ENCODE measurements at regions not wholly inside any gene's neighbourhood (a gene's known extent, or its start where the extent isn't known, plus 50 kb on each side); places are given as distances from the start of the nearest gene placed in this dataset.
A peak's percentile ranks its signal among the peaks of the same experiment; 100 is the strongest.

DNA sequence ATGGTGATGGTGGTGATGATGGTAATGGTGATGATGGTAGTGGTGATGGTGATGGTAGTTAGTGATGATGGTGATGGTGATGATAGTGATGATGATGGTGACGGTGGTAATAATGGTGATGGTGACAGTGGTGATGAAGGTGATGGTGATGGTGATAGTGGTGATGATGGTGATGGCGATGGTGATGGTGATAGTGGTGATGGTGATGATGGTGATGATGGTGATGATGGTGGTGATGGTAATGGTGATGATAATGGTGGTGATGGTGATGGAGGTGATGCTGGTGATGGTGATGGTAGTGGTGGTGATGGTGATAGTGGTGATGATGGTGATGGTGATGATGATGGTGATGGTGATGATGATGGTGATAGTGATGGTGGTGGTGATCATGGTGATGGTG is 148.7 kb upstream of the TNRC6C start:
- no peak for DNase-seq

DNA sequence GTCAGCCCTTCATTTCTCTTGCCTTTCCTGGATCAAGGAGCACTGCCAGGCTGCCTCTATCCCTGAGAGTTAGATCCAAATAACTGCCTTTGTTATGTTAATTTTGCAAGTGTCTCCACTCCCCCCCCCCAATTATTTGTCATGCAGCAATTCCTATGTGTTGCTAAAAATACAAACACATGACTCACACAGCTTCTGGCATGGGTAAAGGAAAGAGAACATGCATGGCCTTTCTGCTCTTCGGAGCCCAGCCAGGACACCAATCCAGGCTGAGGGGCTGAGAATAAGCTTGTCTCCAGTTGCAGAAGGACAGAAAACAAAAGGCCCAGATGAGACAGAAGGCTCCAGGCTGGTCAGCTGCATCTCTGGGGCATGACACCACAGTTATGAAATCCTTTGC is 148.0 kb upstream of the TNRC6C start:
- DNase-seq: no peak

DNA sequence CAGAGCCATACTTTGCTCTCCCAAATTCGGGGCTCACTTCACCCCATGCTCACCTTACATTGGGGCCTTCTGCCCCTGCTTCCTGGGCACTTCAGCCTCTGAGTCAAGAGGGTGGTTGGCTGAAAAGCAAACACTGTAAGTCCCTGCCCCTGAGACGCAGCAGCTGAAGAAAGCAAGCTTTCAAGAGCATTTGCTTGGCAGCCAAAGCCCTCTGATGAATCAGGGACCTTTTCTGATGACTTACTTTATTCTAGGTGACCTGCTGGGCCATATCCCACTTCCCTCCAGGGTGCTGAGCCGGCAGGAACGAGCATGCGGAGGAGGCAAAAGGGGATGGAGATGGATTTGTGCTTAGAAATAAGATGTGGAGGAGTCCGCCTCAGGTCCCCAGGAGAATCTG is 147.0 kb upstream of the TNRC6C start:
- no peak for DNase-seq

GRCh38 chr17:77814091-77814772 is 144.3 kb upstream of the TNRC6C start:
- no peak for DNase-seq

DNA sequence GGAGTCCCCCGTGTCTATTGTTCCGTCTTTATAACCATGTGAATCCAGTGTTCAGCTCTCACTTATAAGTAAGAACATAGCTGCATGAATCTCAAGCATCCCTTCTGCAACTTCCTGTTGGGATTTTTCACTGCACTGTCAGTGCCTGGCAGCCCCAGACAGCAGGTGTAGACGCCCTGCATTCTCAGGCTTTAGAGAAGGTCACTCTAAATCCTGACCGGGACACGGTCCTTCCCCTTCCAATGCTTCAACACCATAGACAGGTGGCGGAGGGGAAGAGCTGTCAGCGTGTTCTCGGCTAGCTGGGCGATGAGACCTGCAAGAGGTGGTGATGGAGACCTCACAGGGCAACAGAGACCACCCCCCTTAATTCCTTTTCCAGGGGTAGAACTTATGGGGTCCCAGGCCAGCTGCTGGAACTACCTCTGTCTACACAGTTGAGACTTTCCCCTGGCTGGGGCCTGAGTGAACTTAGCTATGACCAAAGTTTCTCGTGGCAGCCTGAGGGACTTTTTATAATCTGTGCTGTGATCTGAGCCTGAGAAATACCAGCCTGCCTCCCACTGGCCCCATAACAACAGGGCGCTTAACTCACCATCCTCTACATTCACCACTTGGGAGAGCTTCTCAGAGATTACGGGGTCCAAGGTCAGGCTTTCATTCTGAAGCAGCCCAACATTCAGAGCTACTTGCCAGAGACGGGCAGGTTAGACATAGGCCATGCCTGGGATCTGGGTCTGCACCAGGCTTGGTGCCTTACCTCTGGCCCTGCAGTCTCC is 143.2 kb upstream of the TNRC6C start:
- no peak for DNase-seq

DNA sequence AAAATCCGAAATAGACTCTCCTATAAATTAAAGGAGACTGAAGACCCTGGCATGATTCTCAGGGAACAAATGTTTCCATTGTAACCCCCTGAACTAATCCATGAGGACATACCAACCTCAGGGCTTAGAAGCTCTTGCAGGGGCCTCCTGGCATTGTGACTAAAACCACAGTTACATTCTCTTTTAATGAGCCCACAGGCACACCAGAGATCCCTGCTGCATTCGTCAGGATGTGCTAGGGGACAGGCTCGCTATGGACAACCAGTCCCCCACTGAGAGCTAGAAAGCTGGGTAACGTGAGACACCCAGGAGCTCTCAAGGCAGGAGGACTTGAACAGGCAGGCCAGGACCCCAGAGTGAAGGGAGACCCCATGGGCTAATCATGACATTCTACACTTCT is 140.6 kb upstream of the TNRC6C start:
- DNase-seq: no peak

DNA sequence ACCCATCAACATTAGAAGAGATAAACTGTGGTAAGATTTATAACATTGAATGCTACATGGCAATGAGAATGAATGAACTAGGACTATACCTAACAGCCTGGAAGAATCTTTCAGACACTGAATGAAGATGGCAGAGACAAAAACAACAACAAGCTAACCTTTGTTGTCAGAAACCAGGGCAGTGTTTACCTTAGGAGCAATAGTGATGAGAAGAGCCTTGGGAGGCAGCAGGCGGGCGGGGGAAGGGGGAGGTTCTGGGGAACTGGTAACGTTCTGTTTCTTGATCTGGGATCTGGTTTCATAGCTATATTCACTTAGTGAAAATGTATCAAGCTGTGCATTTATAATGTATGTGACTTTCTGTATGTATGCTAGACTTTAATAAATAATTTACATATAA is 139.0 kb upstream of the TNRC6C start:
- no peak for DNase-seq

- no peak for DNase-seq
These were observed 137.4 kb upstream of the TNRC6C start for GRCh38 chr17:77821114-77821513.

DNA sequence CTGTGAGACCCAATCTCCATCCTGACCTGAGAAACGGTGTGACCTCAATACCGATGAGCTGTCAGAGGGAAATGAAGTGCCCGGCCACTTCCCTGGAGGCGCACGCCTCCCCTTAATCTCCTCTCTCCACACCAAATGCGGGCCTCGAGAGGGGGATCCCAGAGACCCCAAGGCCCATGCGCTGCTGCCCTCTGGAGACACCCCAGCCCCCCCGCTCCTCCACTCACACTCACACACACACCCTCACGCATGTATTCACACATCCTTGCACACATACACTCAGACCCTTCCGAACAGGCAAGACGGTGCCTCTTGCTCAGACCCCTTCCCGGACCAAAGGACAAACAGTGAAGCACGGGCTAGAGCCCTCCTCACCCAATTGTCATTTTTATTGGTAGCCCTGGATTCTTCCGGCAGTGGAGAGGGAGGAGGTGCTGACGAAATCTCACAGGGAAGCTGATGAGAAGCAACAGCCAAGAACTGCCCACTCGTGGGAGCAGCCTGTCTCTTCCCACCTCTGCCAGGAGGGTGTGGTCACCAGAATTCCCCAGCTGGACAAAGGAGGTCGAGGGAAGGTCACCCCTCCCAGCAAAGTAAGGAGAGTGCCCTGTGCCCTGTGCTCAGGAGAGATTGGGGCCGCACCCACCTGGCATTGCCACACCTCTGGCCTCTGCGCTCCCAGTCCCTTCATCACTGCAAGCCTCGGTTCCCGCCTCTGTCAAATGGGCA is 136.0 kb upstream of the TNRC6C start:
- DNase-seq: no peak

DNA sequence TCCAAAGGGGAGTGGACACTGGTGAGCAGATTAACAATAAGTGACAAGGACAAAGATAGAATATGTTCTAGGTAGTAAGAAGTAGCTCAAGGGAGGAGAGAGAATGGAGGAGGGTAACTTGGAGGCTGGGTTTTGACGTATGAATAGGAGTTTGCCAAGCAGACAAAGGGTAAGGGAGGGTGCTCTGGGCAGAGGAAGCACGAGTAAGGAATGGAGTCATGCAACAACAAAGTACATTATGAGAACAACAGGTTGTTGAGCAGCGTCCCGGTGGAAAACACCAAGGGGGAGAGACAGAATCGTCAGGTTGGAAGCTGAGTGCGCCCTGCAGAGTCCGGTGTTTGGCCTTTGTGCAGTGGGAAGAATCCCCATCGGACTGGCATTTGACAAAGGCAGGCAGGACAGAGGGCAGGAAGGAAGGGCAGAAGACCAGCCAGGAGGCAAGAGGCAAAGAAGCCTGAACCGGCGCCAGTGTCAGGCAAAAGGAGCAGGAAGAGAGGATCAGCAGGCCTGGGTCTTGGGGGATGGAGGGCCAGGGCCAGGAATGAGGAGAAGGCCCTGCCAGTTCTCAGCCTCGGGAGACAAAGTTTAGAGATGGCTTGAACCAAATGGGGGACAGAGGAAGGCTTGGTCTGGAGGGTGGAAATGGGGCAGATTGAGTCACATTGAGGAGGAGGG is 134.3 kb upstream of the TNRC6C start:
- no peak for DNase-seq

GRCh38 chr17:77824780-77825280 is 133.7 kb upstream of the TNRC6C start:
- DNase-seq: no peak

GRCh38 chr17:77825621-77826020 is 132.9 kb upstream of the TNRC6C start:
- no peak for DNase-seq

- no peak for DNase-seq
These were observed 132.2 kb upstream of the TNRC6C start for GRCh38 chr17:77826132-77826873.

- DNase-seq: no peak
These were observed 131.5 kb upstream of the TNRC6C start for GRCh38 chr17:77827039-77827438.

DNA sequence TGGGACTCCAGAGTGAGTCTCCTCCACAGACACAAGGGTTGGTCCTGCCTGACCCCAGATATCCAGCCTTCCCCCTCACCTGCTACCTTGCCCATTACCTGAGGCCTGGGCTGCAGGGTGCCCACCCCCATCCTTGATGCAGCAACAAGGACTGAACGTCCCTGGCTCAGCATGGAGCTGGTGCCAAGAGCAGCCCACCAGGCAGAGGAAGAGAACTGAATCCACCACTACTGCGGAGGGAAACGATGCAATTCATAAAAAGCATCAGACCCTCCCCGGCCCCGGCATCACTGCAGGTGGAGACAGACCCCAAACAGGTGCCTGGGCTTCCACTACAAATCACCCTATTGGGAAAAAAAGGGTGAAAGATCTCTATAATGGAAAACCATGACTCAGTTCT is 131.0 kb upstream of the TNRC6C start:
- DNase-seq: no peak

GRCh38 chr17:77828749-77829539 is 129.6 kb upstream of the TNRC6C start:
- no peak for DNase-seq

DNA sequence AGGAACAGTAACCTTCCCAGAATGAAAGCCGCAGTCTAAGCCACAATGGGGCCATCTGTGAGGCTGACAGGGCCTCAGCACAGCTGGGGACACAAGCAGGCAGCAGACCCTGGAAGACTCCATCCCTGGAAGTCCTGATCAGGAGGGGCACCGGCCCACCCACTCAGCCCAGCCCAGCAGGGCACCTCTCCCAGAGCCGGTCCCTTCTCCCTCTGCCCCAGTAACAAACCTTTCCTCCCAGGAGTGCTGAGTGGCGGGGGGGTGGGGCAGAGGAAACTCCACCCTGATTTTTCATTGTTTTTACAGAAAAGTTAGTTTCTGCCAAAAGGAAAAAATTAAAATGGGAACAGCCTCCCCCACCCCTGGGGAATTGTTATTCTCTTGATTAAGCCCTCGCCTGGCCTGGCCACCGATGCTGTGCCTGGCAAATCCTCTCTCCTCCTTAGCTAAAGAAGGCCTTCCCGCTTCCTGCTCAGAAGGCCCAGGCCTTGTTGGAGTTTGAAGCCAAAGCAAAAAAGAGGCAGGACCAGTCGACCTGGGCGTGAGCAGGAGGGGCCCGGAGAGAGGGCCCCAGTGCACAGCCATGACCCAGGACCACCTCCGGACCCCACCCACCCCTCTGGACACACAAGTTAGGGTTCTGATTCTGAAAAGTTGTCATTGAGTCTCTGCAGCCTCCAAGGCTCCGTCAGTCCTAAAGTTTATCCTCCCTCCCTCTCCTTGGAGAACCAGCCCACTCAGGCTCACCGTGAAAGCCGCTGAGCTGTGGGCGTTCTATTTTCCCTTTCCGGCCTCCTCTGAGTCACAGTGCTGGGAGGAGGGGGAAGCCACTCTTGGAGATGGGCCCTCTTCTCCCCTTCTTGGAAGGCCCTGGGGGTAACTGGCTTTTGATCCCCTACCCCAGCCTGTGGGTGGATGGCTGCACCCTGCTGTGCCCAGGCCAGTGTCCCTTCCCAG is 128.4 kb upstream of the TNRC6C start:
- DNase-seq: peak; percentile 75

GRCh38 chr17:77830816-77831473 is 127.6 kb upstream of the TNRC6C start:
- DNase-seq: no peak

- DNase-seq: no peak
These were observed 126.9 kb upstream of the TNRC6C start for GRCh38 chr17:77831474-77832179.
